ENCODE measurements at regions not wholly inside any gene's neighbourhood (a gene's known extent, or its start where the extent isn't known, plus 50 kb on each side); places are given as distances from the start of the nearest gene placed in this dataset.
"Not testable (repeated sequence)": the region's sequence is repeated elsewhere in the genome, so short reads cannot be mapped to it uniquely, and the experiment has no call there.

- TF ChIP-seq CTCF (conservative IDR thresholded peaks at IDR 0.05) (no peak), ZFX (IDR thresholded peaks at IDR 0.05) (no peak)
- H3K27ac ChIP-seq, result no peak overlapping the region
Observed at GRCh38 chr10:2548071-2548470, 519.3 kb upstream of the PFKP start.

- H3K27ac ChIP-seq, result no peak overlapping the region
- TF ChIP-seq ZFX (IDR thresholded peaks at IDR 0.05), result no peak
- TF ChIP-seq CTCF (conservative IDR thresholded peaks at IDR 0.05), result no peak
Observed at GRCh38 chr10:2547606-2548005, 519.7 kb upstream of the PFKP start.

GRCh38 chr10:2546894-2547293 lies 520.5 kb upstream of the PFKP start:
- H3K27ac ChIP-seq, result not testable (repeated sequence)

- TF ChIP-seq ZFX (IDR thresholded peaks at IDR 0.05) (no peak), CTCF (conservative IDR thresholded peaks at IDR 0.05) (no peak)
- H3K27ac ChIP-seq, result no peak overlapping the region
Observed at GRCh38 chr10:2543974-2544373, 523.4 kb upstream of the PFKP start.

- TF ChIP-seq ZFX (IDR thresholded peaks at IDR 0.05) (no peak), CTCF (conservative IDR thresholded peaks at IDR 0.05) (no peak)
- no peak overlapping the region for H3K27ac ChIP-seq
Observed at GRCh38 chr10:2543142-2543886, 524.0 kb upstream of the PFKP start.

- no peak overlapping the region for H3K27ac ChIP-seq
- TF ChIP-seq CTCF (conservative IDR thresholded peaks at IDR 0.05) (no peak), ZFX (IDR thresholded peaks at IDR 0.05) (no peak)
Observed at GRCh38 chr10:2541176-2541575, 526.2 kb upstream of the PFKP start.

- H3K27ac ChIP-seq, result no peak overlapping the region
- TF ChIP-seq CTCF (conservative IDR thresholded peaks at IDR 0.05) (no peak), ZFX (IDR thresholded peaks at IDR 0.05) (no peak)
Observed at GRCh38 chr10:2529945-2530344, 537.4 kb upstream of the PFKP start.

- no peak overlapping the region for H3K27ac ChIP-seq
- TF ChIP-seq CTCF (conservative IDR thresholded peaks at IDR 0.05) (no peak), ZFX (IDR thresholded peaks at IDR 0.05) (no peak)
Observed at GRCh38 chr10:2525781-2526180, 541.6 kb upstream of the PFKP start.

All from C4-2B (cell line).